Small intestine (tissue), 7 donors: ENCODE measurements at regions not wholly inside any gene's neighbourhood (a gene's known extent, or its start where the extent isn't known, plus 50 kb on each side); places are given as distances from the start of the nearest gene placed in this dataset.

Source experiments
- DNase-seq, 2 donors: peaks; one replicate each; pipeline versions ENCODE4 v3.0.0 to v3.0.0-alpha.2; 2013
- FAIRE-seq: peaks from 2 replicates; lab custom pipeline; 2012; peaks lifted over from hg19 to GRCh38; lab: Jason Lieb, UNC
- H3K27ac ChIP-seq, 3 donors: one replicate each; pipeline ENCODE4 v1.5.1; 2013; ENCODE audit warnings: low read length in 2 of 3, mild to moderate bottlenecking in 2 of 3, control low read depth in 1 of 3, inconsistent platforms in 1 of 3, low read depth in 1 of 3, moderate library complexity in 1 of 3
- H3K27me3 ChIP-seq, 3 donors: one replicate each; pipeline ENCODE4 v1.6.1; 2013; ENCODE audit warnings: low read length in 3 of 3, inconsistent platforms in 1 of 3; ENCODE audit not compliant: control insufficient read depth in 3 of 3, insufficient read depth in 3 of 3
- H3K36me3 ChIP-seq, 3 donors: one replicate each; pipeline ENCODE4 v1.6.1; 2013; ENCODE audit warnings: low read length in 3 of 3, inconsistent platforms in 1 of 3, low read depth in 1 of 3, mild to moderate bottlenecking in 1 of 3, moderate library complexity in 1 of 3; ENCODE audit not compliant: control insufficient read depth in 3 of 3, insufficient read depth in 2 of 3
- H3K4me1 ChIP-seq, 3 donors: one replicate each; pipeline ENCODE4 v1.6.1; 2013; ENCODE audit warnings: low read length in 2 of 3, inconsistent platforms in 1 of 3, low read depth in 1 of 3, mild to moderate bottlenecking in 1 of 3, moderate library complexity in 1 of 3; ENCODE audit not compliant: control insufficient read depth in 3 of 3, insufficient read depth in 2 of 3
- H3K4me3 ChIP-seq, 3 donors: one replicate each; pipeline ENCODE4 v1.5.1; 2013; ENCODE audit warnings: low read length in 3 of 3, control low read depth in 1 of 3, inconsistent platforms in 1 of 3, low read depth in 1 of 3, mild to moderate bottlenecking in 1 of 3, moderate library complexity in 1 of 3
- H3K9me3 ChIP-seq, 2 donors: one replicate each; pipeline ENCODE4 v1.6.1; 2013; ENCODE audit warnings: low read depth in 1 of 2, low read length in 1 of 2; ENCODE audit not compliant: control insufficient read depth in 2 of 2, insufficient read depth in 1 of 2
- WGBS, 3 donors: extraction: QIAGEN DNeasy Blood & Tissue Kit; methylation state at CpG; one replicate each; pipeline ENCODE4 v1.1.7; 2013; 5-methylcytosine and 5-hydroxymethylcytosine counted together
- donor health status: healthy with polysubstance abuse.
- donor health status: control.
- donor health status: control.
- donor health status: Bipolar disorder and iron deficiency.
- donor health status: healthy.

- 31 to 55% methylated on average over 1 of the region's 1 CpG; no CpG with 5 or more reads in 1 of the 3 donors for WGBS, 3 donors
- Histone ChIP-seq H3K4me3 (no peak overlapping the region), H3K9me3 (no peaks in the 10 kb centered on the region), H3K27me3 (no peaks in the 10 kb centered on the region), H3K4me1 (peaks cover 0 to 5% (median 3%) of the 10 kb centered on the region in 3 donors), H3K36me3 (no peaks in the 10 kb centered on the region), H3K27ac (peak overlapping the region in 1 of 3 donors; percentile 71)
- peak; percentile 13 to 30 for DNase-seq
- no peak for FAIRE-seq
Observed at GRCh38 chrY:12642986-12643385, 58.0 kb upstream of the USP9Y start.

- no peak overlapping the region for H3K4me3 ChIP-seq
- DNase-seq: peak; percentile 39 to 55
- peak overlapping the region in 2 of 3 donors; percentile 38 to 71 for H3K27ac ChIP-seq
- 22 to 59% methylated on average over 5 of the region's 5 CpGs; no CpG with 5 or more reads in 1 of the 3 donors for WGBS, 3 donors
- H3K27me3 ChIP-seq: no peaks in the 10 kb centered on the region
- no peaks in the 10 kb centered on the region for H3K36me3 ChIP-seq
- H3K4me1 ChIP-seq: peaks cover 0 to 5% (median 3%) of the 10 kb centered on the region in 3 donors
- FAIRE-seq: no peak
- no peaks in the 10 kb centered on the region for H3K9me3 ChIP-seq
Observed at GRCh38 chrY:12643693-12644348, 57.2 kb upstream of the USP9Y start.

GRCh38 chrY:12651095-12651494 lies 49.9 kb upstream of the USP9Y start:
- Histone ChIP-seq H3K9me3 (no peaks in the 10 kb centered on the region), H3K36me3 (no peaks in the 10 kb centered on the region), H3K4me3 (no peak overlapping the region), H3K27me3 (no peaks in the 10 kb centered on the region), H3K27ac (no peak overlapping the region), H3K4me1 (no peaks in the 10 kb centered on the region)
- FAIRE-seq: no peak
- no peak for DNase-seq
- WGBS, 3 donors: 87% methylated on average over 2 of the region's 2 CpGs; no CpG with 5 or more reads in 1 of the 3 donors
